Lower leg skin (tissue), 3 donors: ENCODE measurements at regions not wholly inside any gene's neighbourhood (a gene's known extent, or its start where the extent isn't known, plus 50 kb on each side); places are given as distances from the start of the nearest gene placed in this dataset.

Source experiments
- CTCF ChIP-seq, 3 donors: fragments of 450-650 bp; IDR thresholded peaks; one replicate each; pipeline ENCODE4 v1.5.1; 2016; ENCODE audit warnings: antibody characterized with exemption in 3 of 3, mild to moderate bottlenecking in 3 of 3, moderate library complexity in 2 of 3
- POLR2A ChIP-seq, 2 donors: fragments of 450-650 bp; IDR thresholded peaks; one replicate each; pipeline ENCODE4 v1.6.1; 2016 to 2017; ENCODE audit warnings: antibody characterized with exemption in 2 of 2, mild to moderate bottlenecking in 1 of 2, moderate library complexity in 1 of 2

- TF ChIP-seq CTCF (IDR thresholded peaks at IDR 0.05) (no peak), POLR2A (IDR thresholded peaks at IDR 0.05) (no peak)
Observed at GRCh38 chr4:20101831-20102230, 149.9 kb upstream of the SLIT2 start.
